HepG2 (cell line): ENCODE measurements at regions not wholly inside any gene's neighbourhood (a gene's known extent, or its start where the extent isn't known, plus 50 kb on each side); places are given as distances from the start of the nearest gene placed in this dataset.

Source experiments
- ARNT2 ChIP-seq: sonication (generic); formaldehyde crosslinking; IDR thresholded peaks from 2 replicates; pipeline ENCODE4 v1.8.0; 2022; ENCODE audit warnings: mild to moderate bottlenecking, low read depth, missing genetic modification reagents, moderate library complexity
- DPF2 ChIP-seq: sonication (generic); formaldehyde crosslinking; IDR thresholded peaks from 2 replicates; pipeline ENCODE4 v1.4.0; 2020; ENCODE audit warnings: mild to moderate bottlenecking, low read depth, missing genetic modification reagents, borderline replicate concordance
- EP300 ChIP-seq, 3 experiments: sonication (generic) in 1 of 3; formaldehyde crosslinking in 1 of 3; IDR thresholded peaks; 2 replicates each; pipeline versions ENCODE4 v1.5.1 to v1.6.1; 2011 to 2020; ENCODE audit warnings: low read depth in 2 of 3, low read length in 2 of 3, borderline replicate concordance in 1 of 3, improper control_type of control experiment in 1 of 3, mild to moderate bottlenecking in 1 of 3, missing genetic modification reagents in 1 of 3, moderate library complexity in 1 of 3
- HMGXB4 ChIP-seq, 2 experiments: sonication (generic) in 1 of 2; formaldehyde crosslinking in 1 of 2; IDR thresholded peaks; 2 replicates each; pipeline versions ENCODE4 v1.4.0 to v1.6.1; 2018 to 2020; ENCODE audit warnings: missing genetic modification reagents in 2 of 2, borderline replicate concordance in 1 of 2, low read depth in 1 of 2, mild to moderate bottlenecking in 1 of 2, missing biosample characterization in 1 of 2
- KAT2B ChIP-seq: fragments of 150-350 bp; IDR thresholded peaks from 2 replicates; pipeline ENCODE4 v1.6.1; 2014; ENCODE audit warnings: low read depth, low read length, borderline replicate concordance
- KAT8 ChIP-seq: IDR thresholded peaks from 2 replicates; pipeline ENCODE4 v1.6.1; 2016; ENCODE audit warnings: missing genetic modification reagents, missing compliant biosample characterization
- POLR2G ChIP-seq: fragments of 200-400 bp; formaldehyde crosslinking; IDR thresholded peaks from 2 replicates; pipeline ENCODE4 v1.6.1; 2018; ENCODE audit warnings: mild to moderate bottlenecking, low read depth, low read length, moderate library complexity
- TAF1 ChIP-seq: sonication (generic); formaldehyde crosslinking; IDR thresholded peaks from 2 replicates; pipeline ENCODE4 v1.4.0; 2020; ENCODE audit warnings: missing genetic modification reagents
- ZBTB4 ChIP-seq: sonication (generic); formaldehyde crosslinking; IDR thresholded peaks from 2 replicates; pipeline ENCODE4 v1.4.0; 2020; ENCODE audit warnings: missing genetic modification reagents, mild to moderate bottlenecking, borderline replicate concordance
- ZFAT ChIP-seq: sonication (generic); formaldehyde crosslinking; conservative IDR thresholded peaks from 2 replicates; pipeline ENCODE4 v1.8.1; 2023; ENCODE audit warnings: missing genetic modification reagents, inconsistent platforms
- ZNF430 ChIP-seq: sonication (generic); formaldehyde crosslinking; IDR thresholded peaks from 2 replicates; pipeline ENCODE4 v1.9.0; 2021; ENCODE audit warnings: mild to moderate bottlenecking, missing genetic modification reagents

- no peak for TF ChIP-seq HMGXB4 (CRISPR knock-in tag; IDR thresholded peaks at IDR 0.05; ENCODE audit: borderline replicate concordance in 1 of 2, low read depth in 1 of 2)
- TF ChIP-seq DPF2 (CRISPR knock-in tag) = no peak
- no peak for TF ChIP-seq POLR2G
- TF ChIP-seq ARNT2 (CRISPR knock-in tag) = no peak
- TF ChIP-seq ZNF430 (CRISPR knock-in tag) = no peak
- no peak for TF ChIP-seq TAF1
- TF ChIP-seq EP300 (IDR thresholded peaks at IDR 0.05; ENCODE audit: low read depth in 2 of 2, low read length in 2 of 2) = no peak
- no peak for TF ChIP-seq EP300 (CRISPR knock-in tag; IDR thresholded peaks at IDR 0.05; ENCODE audit: borderline replicate concordance)
- TF ChIP-seq ZFAT (CRISPR knock-in tag) = no peak
- TF ChIP-seq KAT2B = no peak
- TF ChIP-seq ZBTB4 (CRISPR knock-in tag) = no peak
- TF ChIP-seq KAT8 (CRISPR knock-in tag) = no peak
Measured at GRCh38 chr2:189366349-189366748, 74.9 kb upstream of the WDR75 start (continued).
